ENCODE measurements at regions not wholly inside any gene's neighbourhood (a gene's known extent, or its start where the extent isn't known, plus 50 kb on each side); places are given as distances from the start of the nearest gene placed in this dataset.

DNA sequence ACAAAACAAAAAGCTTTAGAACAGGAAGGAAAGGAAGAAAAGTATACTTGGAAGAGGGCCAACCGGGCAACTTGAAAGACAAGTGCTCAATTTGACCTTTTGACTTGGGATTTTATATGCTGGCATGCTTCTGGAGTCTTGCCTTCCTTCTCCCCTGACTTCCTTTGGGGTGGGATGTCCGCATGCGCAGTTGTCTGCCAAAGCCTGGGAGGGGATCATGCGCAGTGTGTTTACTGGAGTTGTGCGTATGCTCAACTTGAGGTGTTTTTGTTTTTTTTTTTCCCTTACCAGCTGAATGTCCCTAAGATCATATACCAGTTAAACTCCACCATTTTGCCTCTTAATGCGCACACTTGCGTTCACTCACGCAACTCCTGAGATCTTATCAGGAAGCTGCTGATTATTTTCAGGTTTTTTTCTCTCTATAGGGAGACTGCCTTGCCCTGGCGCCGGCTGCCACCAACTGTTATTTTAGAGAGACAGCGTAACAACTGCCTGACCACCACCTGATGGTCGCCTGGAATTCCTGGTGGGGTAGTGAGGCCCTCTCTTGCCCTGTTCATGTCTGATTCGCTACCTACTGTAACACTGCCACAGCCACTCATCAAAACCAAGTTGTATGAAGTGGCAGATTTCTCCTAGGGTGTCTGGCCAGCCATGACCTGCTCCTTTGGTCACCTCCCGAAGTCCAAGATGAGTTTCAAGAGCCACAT lies 138.7 kb upstream of the ZNF644 start:
- DNase-seq (ENCODE audit: extremely low read depth in 1 of 11, low read depth in 9 of 11, low spot score in 4 of 11) = no peak

DNA sequence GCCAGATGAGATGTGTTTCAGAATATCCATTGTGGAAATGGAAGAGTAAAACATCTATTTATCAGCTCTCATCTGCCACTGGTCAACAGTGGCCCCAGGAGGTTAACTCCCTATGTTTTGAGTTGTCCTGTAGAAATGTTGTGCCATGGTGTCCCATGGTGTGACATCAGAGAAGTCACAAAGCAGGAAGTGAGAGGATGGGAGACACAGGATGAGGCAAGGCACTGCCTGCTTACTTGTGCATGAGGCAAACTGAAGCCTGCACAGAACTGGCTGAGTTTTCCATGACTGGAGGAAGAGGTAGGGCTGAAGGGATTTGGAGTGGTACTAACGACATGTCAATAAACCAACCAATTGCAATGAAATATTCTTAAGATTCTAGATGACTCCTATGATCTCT lies 131.5 kb upstream of the ZNF644 start:
- no peak for DNase-seq (ENCODE audit: extremely low read depth in 1 of 11, low read depth in 9 of 11, low spot score in 4 of 11)

DNA sequence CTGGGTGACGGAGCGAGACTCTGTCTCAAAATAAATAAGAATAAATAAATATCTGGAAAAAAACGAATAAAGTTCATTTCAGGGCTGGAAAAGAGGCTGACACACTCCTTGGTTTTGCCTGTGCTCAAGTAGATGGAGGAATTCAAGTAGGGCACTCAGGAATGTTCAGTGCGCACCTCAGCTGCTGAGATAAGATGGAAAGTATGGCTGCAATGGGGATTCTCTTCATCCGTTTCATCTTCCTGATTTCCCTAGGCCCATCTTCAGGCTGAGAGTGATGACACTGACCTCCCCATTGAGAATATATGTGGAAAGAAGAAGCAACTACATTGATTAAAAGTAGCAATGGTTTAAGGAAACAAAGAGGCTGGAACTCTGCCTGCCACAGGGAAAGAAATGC lies 130.5 kb upstream of the ZNF644 start:
- no peak for DNase-seq (ENCODE audit: extremely low read depth in 1 of 11, low read depth in 9 of 11, low spot score in 4 of 11)

DNA sequence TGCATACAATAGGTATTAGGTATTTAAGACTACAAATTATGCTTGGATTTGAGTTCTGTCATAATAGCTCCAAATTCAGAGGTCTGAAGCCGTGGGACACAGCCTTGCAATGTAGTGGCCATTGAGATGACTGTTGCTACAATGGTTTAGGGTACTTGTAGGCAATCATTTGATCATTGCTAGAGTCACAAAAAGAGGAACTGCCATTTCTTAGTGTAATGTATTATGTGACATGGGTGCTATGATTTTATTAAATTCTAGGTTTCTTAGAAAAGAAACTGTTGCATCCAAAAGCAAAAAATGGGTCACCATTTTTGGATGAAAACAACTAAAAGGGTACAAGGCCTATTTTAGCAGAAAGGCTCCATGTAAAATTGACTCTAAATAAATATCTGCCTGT lies 129.9 kb upstream of the ZNF644 start:
- DNase-seq (ENCODE audit: extremely low read depth in 1 of 11, low read depth in 9 of 11, low spot score in 4 of 11) = no peak

DNA sequence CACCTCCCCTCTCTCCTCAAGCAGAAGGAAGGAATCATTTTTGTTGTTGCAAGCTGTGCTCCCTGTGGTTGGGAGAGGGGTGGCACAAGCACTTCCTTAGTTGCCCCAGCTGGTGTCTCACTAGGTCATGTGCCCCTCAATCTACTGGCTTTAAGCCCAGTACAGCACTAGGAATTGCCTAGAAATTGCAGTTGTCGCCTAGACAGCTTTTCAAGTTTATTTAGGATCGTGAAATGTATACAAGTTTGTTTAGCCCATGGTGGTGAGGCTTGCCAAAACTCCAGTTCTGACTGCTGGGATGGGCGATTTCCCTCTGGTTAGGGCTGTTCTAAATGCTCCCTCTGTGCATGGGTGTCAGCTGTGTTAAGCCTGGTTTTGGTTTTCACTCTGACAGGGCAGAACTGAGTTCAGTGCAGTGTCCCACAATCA lies 126.8 kb upstream of the ZNF644 start:
- no peak for DNase-seq (ENCODE audit: extremely low read depth in 1 of 11, low read depth in 9 of 11, low spot score in 4 of 11)

DNA sequence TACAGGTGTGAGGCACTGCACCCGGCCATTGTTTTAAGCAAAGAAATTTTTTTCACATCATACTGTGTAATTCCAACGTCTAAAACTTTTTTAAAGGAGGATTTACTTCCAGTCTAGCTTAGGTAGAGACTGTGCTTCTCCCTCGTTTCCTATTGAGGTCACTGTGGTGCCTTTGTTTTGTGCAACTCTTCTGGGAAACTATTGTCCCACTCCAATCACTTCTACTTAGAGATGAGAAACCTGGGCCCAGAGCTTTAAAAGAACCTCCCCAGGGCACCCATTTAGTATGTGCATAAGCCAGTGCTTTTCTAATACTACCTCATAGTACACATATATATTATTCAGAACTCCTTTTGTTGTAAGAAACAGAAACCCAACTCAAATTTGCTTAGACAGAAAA lies 120.0 kb upstream of the ZNF644 start:
- DNase-seq (ENCODE audit: extremely low read depth in 1 of 11, low read depth in 9 of 11, low spot score in 4 of 11) = no peak

DNA sequence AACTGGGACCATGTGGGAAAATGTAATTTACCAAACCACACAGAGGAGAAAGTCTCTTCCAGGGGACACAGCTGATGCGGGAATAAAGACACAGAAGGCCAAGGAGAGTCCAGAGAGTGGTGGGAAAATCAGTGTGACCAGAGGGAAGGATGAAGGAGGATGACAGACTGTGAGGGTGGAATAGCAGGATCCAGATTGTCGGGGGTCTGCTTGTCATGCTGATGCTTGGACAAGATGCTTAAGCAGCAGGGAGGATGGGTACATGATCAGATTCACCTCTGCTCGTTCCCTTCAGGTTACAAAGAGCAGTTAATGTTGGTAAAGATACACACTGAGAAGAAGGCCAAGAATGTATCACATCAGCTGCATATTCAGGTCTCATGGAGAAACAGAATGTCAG lies 117.1 kb upstream of the ZNF644 start:
- no peak for DNase-seq (ENCODE audit: extremely low read depth in 1 of 11, low read depth in 9 of 11, low spot score in 4 of 11)

DNA sequence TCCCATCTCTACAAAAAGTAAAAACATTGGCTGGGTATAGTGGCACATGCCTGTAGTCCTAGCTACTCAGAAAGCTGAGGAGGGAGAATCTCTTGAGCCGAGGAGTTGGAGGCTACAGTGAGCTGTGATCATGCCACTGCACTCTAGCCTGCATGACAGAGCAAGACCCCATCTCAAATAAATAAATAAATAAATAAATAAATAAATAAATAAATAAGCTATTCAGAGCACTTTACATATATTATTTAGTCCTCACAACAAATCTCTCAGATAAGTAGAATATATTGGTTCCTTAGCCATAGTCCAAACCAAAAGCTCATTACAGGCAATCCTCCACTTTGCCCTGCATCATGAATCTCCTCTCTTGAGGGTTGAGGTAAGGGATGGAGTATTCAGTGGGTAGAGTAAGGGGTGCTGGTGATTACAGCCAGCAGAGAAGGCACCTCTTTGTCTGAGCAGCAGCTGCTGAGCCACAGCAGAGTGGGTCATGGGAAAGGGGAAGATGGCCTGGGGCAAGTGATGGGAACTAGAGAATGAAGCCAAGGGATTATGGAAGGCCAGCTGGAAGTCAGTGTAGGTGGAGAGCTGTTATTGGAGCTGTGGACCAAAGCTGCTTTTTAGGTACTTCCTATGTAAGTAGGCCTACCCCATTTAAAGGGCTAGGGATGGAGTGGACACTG lies 115.5 kb upstream of the ZNF644 start:
- DNase-seq (ENCODE audit: extremely low read depth in 1 of 11, low read depth in 9 of 11, low spot score in 4 of 11) = no peak

DNA sequence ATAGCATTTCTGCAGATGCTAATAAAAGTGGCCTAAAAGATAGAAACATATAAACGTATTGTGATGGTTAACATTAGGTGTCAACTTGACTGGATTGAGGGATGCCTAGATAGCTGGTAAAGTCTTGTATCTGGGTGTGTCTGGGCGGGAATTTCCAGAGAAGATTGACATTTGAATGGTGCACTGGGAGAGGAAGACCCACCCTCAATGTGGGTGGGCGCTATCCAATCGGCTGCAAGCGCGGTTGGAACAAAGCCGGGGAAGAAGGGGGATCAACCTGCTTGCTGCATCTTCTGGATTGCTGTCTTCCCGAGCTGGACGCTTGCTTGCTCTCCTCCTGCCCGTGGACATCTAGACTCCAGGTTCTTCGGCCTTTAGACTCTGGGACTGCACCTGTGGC lies 114.0 kb upstream of the ZNF644 start:
- no peak for DNase-seq (ENCODE audit: extremely low read depth in 1 of 11, low read depth in 9 of 11, low spot score in 4 of 11)

DNA sequence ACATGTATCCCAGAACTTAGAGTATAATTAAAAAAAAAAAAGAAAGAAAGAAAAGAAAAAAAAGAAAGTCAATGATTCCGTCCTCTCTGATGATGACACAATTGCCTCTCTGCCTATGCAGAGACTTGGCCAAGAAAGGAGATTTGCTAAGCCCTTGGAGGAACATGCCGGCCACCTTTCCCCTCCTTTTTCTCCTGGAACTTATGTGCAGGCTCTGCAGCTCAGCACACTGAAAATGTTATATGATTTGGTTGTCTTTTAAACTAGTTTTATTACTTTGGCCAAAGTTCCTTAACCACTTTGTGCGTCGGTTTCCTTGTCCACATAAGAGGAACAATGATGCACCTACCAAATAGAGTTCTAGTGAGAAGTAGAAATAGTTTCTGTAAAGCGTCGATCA lies 111.4 kb upstream of the ZNF644 start:
- DNase-seq (ENCODE audit: extremely low read depth in 1 of 11, low read depth in 9 of 11, low spot score in 4 of 11) = no peak

DNA sequence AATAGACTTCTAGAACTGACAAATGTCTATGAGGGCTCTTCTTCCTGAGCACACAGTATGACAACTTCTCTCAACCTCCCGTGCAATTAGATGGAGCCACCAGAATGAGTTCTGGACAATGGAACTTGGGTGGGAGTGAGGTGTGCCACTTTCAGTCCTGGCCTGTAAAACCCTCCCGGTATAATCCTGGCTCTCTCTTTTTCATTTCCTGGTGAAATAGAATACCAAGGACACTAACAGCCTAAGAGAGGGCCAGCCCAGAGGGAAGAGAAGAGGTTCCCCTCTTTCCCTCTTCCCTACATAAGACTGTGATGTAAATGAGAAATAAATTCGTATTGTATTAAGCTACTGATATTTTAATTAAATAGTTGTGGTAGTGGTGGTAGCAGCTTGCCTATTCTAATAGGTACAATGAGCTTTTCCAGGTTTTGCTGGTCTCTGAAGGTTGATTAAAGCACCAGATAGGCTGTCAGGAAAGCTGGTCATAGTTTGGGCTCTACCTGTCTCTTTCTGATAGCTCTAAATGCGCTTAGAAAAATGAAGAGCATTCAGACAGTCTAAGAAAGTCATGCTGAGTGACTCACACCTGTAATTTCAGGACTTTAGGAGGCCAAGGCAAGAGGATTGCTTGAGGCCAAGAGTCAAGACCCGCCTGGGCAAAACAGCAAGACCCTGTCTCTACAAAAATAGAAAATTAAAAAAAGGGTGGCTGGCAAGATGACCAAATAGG lies 108.6 kb upstream of the ZNF644 start:
- DNase-seq (ENCODE audit: extremely low read depth in 1 of 11, low read depth in 9 of 11, low spot score in 4 of 11) = no peak

DNA sequence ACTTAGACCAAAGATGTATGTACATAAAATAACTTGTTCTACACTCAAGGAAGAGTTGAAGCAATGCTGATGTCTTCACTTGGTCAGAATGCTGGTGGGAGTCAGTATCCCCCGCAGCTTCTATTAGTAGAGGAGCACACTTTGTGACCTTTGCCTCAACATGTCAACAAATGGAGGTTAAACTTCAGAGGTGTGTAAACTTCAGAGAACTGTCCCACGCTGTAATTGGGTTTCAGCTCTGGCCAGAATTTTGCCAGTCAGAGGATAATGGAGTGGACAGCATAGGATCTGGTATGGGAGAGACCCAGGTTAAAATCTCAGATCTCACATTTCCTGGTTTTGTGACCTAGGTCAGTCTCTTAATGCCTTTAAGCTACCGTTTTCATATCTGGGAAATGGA lies 107.6 kb upstream of the ZNF644 start:
- DNase-seq (ENCODE audit: extremely low read depth in 1 of 11, low read depth in 9 of 11, low spot score in 4 of 11) = no peak

DNA sequence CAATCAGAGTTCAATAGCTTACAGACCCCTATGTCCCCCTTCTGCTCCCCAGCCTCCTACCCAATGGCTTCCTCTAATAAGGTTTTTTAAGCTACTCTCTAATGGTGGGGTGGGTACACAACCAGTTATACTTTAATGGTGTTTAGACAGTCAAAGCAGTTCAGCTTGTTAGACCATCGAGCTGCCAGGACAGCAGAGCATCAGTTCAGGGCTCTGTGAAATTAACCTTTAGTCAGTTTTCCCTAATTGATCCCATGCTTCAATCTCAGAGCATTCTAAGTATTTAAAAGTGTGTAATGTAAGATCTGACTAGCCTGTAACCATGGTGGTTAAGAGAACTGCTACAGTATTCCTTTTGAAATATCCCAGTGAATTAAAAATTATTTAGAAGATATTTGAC lies 107.2 kb upstream of the ZNF644 start:
- no peak for DNase-seq (ENCODE audit: extremely low read depth in 1 of 11, low read depth in 9 of 11, low spot score in 4 of 11)

DNA sequence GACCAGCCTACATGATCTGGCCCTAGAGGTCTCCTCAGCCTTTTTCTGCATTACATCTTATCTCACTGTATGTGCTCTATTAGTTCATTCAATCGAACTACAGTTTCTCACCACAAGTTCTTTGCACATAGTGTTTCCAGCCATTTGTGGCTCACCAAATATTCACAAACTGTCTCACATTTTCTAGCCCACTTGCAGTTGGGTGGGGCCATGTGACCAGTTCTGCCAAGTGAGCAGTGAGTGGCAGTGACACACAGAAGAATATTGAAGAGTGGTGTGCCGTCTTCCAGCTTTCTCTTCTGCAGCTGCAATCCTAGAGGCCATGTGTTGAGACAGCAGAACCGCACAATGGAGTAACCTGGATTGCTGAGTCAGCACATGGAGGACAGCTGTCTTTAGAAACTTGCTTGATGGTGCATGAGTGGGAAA lies 103.2 kb upstream of the ZNF644 start:
- peak in 4 of 11 donors; percentile 1 to 8 (median 2) for DNase-seq (ENCODE audit: extremely low read depth in 1 of 11, low read depth in 9 of 11, low spot score in 4 of 11)

DNA sequence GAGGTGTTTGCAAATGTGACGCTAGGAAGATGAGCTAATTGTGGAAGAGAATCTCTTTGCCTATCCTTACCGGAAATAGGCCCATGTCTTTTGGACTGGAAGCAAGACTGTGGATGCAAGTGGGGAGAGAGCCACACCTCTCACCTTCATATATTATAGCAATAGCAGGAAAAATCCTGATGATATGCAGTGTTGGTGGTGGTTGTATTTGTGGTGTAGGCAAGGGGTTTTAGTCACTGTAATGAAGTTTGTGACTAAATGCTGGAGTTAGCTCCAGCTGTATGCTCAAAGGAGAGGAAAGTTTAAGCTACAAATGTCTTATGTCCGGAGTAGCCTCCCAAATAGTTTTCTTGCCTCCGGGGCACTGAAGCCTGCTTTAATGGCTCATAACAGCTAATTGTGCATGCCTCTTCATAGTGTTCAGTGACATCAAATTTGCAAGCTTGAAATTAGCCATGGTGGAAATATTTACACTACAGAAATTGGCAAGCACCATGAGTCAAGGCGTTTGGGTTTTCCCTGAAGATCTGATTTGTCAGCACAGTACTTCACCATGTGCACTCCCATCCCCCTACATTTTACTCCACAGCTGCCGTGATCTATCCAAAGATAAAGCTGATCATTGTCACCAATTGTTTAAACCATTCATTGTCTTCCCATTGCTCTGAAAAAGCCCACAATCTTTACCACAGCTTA lies 102.6 kb upstream of the ZNF644 start:
- no peak for DNase-seq (ENCODE audit: extremely low read depth in 1 of 11, low read depth in 9 of 11, low spot score in 4 of 11)

DNA sequence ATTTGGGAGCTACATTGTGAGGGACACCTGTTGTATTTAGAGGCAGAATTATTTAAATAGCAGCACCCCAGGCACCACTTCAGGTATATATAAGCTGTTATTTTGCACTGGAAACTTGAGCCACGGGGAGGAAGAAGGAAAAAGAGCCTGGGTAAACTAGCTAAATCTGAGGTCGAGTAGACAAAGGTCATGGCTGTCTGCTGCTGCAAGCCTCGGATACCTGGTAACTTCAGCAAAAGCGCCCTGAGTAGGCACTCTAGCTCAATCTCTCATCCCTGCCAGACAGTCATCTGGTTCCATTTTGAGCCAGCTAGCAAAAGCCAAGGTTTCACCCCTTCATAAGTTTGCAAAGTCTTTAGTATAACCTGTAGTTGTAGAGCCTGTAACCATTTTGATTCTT lies 101.9 kb upstream of the ZNF644 start:
- DNase-seq (ENCODE audit: extremely low read depth in 1 of 11, low read depth in 9 of 11, low spot score in 4 of 11) = no peak

DNA sequence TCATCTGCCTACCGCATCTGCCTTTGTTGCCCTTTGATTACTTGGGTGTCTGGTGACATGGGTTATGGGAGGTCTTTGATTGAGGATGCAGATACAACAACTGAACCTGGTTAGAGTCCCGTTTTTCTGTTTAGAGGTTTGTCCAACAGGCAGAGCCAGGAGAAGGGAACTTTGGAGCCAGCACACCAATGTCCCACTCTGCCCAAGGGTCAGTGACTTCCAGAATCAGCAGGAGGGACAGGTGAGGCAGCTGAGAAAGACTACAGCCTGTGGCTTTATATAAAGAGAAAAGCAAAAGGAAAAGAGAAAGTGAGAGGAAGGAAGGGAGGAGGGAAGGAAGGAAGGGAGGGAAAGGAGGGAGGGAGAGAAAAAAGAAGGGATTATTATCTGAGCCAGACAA lies 101.5 kb upstream of the ZNF644 start:
- DNase-seq (ENCODE audit: extremely low read depth in 1 of 11, low read depth in 9 of 11, low spot score in 4 of 11) = no peak

DNA sequence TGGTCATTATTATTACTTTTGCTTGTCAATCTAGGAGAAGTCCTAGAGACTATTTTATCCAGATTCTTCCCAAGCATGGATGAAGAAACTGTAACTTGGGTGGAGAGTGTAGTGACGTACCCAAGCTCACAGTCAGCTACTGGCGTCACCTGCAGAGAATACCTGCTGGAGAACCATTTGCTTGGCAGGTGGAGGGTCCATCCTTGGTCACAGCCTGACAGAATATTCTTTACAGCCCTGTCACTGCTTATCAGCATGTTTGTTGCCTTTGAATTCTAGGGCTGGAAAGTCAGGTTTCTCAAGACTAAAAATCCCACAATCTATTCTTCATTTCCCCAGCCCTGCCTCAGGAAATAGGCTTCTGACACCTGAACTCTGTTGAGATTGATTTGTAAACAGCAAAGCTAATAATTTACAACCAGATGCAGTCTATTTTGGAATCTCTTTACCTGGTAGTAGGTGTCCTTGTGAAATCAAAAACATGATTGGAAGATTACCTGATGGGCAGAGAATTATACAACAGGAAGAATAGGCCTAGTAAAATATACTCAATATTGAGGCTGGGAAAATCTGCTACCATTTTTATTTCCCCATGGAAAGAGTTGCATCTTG lies 100.4 kb upstream of the ZNF644 start:
- DNase-seq (ENCODE audit: extremely low read depth in 1 of 11, low read depth in 9 of 11, low spot score in 4 of 11) = no peak

DNA sequence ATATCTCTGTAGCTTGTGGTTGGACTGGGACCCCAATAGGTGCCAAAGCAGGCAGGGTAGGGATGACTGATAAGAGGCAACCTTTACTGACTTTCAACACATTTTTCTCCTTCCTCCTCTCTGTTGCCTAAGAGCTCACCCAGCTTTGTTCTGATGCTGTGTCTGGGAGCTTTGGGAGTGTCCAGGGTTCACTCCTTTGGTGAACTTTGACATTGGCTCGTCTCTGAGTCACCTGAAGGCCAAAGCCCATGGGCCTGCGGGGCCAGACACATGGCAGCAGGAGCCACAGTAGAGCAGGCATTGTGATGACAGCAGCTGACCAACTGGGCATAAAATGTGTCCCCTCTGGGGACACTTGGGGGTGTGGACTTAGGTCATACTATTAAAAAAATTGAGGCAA lies 99.5 kb upstream of the ZNF644 start:
- DNase-seq (ENCODE audit: extremely low read depth in 1 of 11, low read depth in 9 of 11, low spot score in 4 of 11) = no peak
